T-helper 2 cell treated with Interferon-gamma antibody and Interleukin-4, amounts not matched to agents 100 ng/mL and 5 ng/mL, for 36 hours (primary cell): ENCODE measurements at regions not wholly inside any gene's neighbourhood (a gene's known extent, or its start where the extent isn't known, plus 50 kb on each side); places are given as distances from the start of the nearest gene placed in this dataset.

Experiments used
- intact Hi-C: fragments of 100-400 bp; cut with micrococcal nuclease; formaldehyde crosslinking; loops from one replicate; pipeline ENCODE4 v1.15.1; 2023

GRCh38 chr13:22175241-22175640 is 504.4 kb downstream of the FGF9 start:
- intact Hi-C loops, result no loop called here

- intact Hi-C loops, result no loop called here
Observed at GRCh38 chr13:22175815-22176214, 504.9 kb downstream of the FGF9 start.

- intact Hi-C loops, result no loop called here
Observed at GRCh38 chr13:22176968-22177520, 506.2 kb downstream of the FGF9 start.

GRCh38 chr13:22178878-22179277 is 508.0 kb downstream of the FGF9 start:
- intact Hi-C loops, result no loop called here

GRCh38 chr13:22187329-22187728 is 516.5 kb downstream of the FGF9 start:
- intact Hi-C loops, result no loop called here

- intact Hi-C loops, result no loop called here
Observed at GRCh38 chr13:22189176-22190048, 518.5 kb downstream of the FGF9 start.

GRCh38 chr13:22193070-22193469 is 522.2 kb downstream of the FGF9 start:
- intact Hi-C loops, result no loop called here

GRCh38 chr13:22194106-22194805 is 523.4 kb downstream of the FGF9 start:
- intact Hi-C loops, result no loop called here

- intact Hi-C loops, result no loop called here
Observed at GRCh38 chr13:22195726-22196125, 524.9 kb downstream of the FGF9 start.

- intact Hi-C loops, result no loop called here
Observed at GRCh38 chr13:22196777-22197176, 525.9 kb downstream of the FGF9 start.

- intact Hi-C loops, result no loop called here
Observed at GRCh38 chr13:22198001-22198400, 527.1 kb downstream of the FGF9 start.

- intact Hi-C loops, result no loop called here
Observed at GRCh38 chr13:22198641-22199217, 527.9 kb downstream of the FGF9 start.

GRCh38 chr13:22200440-22200839 is 529.6 kb downstream of the FGF9 start:
- intact Hi-C loops, result no loop called here

- intact Hi-C loops, result no loop called here
Observed at GRCh38 chr13:22201375-22201925, 530.6 kb downstream of the FGF9 start.

GRCh38 chr13:22210134-22210930 is 539.5 kb downstream of the FGF9 start:
- intact Hi-C loops, result no loop called here

GRCh38 chr13:22211876-22212275 is 541.0 kb downstream of the FGF9 start:
- intact Hi-C loops, result no loop called here

- intact Hi-C loops, result no loop called here
Observed at GRCh38 chr13:22212576-22212975, 541.7 kb downstream of the FGF9 start.

GRCh38 chr13:22214184-22214583 is 543.3 kb downstream of the FGF9 start:
- intact Hi-C loops, result no loop called here

GRCh38 chr13:22218797-22219196 is 547.9 kb downstream of the FGF9 start:
- intact Hi-C loops, result no loop called here

GRCh38 chr13:22219709-22220108 is 548.8 kb downstream of the FGF9 start:
- intact Hi-C loops, result no loop called here
